Keratinocyte (primary cell): ENCODE measurements at regions not wholly inside any gene's neighbourhood (a gene's known extent, or its start where the extent isn't known, plus 50 kb on each side); places are given as distances from the start of the nearest gene placed in this dataset.

ENCODE experiments used
- DNase-seq: peaks from one replicate; pipeline ENCODE4 v3.0.0-alpha.2; 2011; ENCODE audit warnings: low read depth, missing footprints, low spot score
- FAIRE-seq: peaks from 2 replicates; lab custom pipeline; 2011; peaks lifted over from hg19 to GRCh38; lab: Jason Lieb, UNC
- H2AFZ ChIP-seq: 2 replicates; pipeline ENCODE4 v1.6.0; 2012; ENCODE audit warnings: low read length, control low read depth, inconsistent platforms; ENCODE audit not compliant: control insufficient read depth
- H3K27ac ChIP-seq: 2 replicates; pipeline ENCODE4 v1.5.1; 2011; ENCODE audit warnings: low read length; ENCODE audit not compliant: control insufficient read depth, insufficient read depth
- H3K27me3 ChIP-seq: 3 replicates; pipeline ENCODE4 v1.6.0; 2011; ENCODE audit warnings: low read length; ENCODE audit not compliant: control insufficient read depth, insufficient read depth; ENCODE audit errors: extremely low read depth
- H3K36me3 ChIP-seq, 2 experiments: 2 replicates in 1 of 2; 3 replicates in 1 of 2; pipeline ENCODE4 v1.5.1; 2011; ENCODE audit warnings: low read length in 2 of 2, mild to moderate bottlenecking in 1 of 2; ENCODE audit not compliant: control insufficient read depth in 2 of 2, insufficient read depth in 2 of 2; ENCODE audit errors: extremely low read depth in 1 of 2
- H3K4me1 ChIP-seq: 3 replicates; pipeline ENCODE4 v1.5.1; 2011; ENCODE audit warnings: low read length; ENCODE audit not compliant: control insufficient read depth, insufficient read depth; ENCODE audit errors: extremely low read depth
- H3K4me2 ChIP-seq: 3 replicates; pipeline ENCODE4 v1.6.0; 2011; ENCODE audit warnings: low read depth, low read length; ENCODE audit not compliant: control insufficient read depth, insufficient read depth; ENCODE audit errors: extremely low read depth
- H3K4me3 ChIP-seq, 3 experiments: fragments of 200-600 bp in 1 of 3; sonication (generic) in 1 of 3; 2 replicates in 2 of 3; 3 replicates in 1 of 3; pipeline ENCODE4 v1.5.1; 2011 to 2016; ENCODE audit warnings: low read length in 3 of 3, mild to moderate bottlenecking in 3 of 3, control low read depth in 2 of 3, inconsistent platforms in 1 of 3, low read depth in 1 of 3, mixed read lengths in 1 of 3, mixed run types in 1 of 3, moderate library complexity in 1 of 3; ENCODE audit not compliant: control insufficient read depth in 2 of 3, insufficient read depth in 2 of 3; ENCODE audit errors: extremely low read depth in 1 of 3
- H3K79me2 ChIP-seq: 2 replicates; pipeline ENCODE4 v1.6.0; 2012; ENCODE audit warnings: low read length; ENCODE audit not compliant: control insufficient read depth, insufficient read depth
- H3K9ac ChIP-seq: 3 replicates; pipeline ENCODE4 v1.6.0; 2011; ENCODE audit warnings: low read length; ENCODE audit not compliant: control insufficient read depth, insufficient read depth; ENCODE audit errors: extremely low read depth
- H3K9me1 ChIP-seq: 3 replicates; pipeline ENCODE4 v1.6.0; 2011; ENCODE audit warnings: low read length; ENCODE audit not compliant: control insufficient read depth, insufficient read depth; ENCODE audit errors: extremely low read depth
- H3K9me3 ChIP-seq: 2 replicates; pipeline ENCODE4 v1.5.1; 2012; ENCODE audit warnings: low read depth, low read length; ENCODE audit not compliant: control insufficient read depth
- H4K20me1 ChIP-seq: 3 replicates; pipeline ENCODE4 v1.6.0; 2011; ENCODE audit warnings: low read length; ENCODE audit not compliant: control insufficient read depth, insufficient read depth; ENCODE audit errors: extremely low read depth
- CTCF ChIP-seq, 3 experiments: IDR thresholded peaks in 1 of 3; conservative IDR thresholded peaks in 1 of 3; optimal IDR thresholded peaks in 1 of 3; 2 replicates in 2 of 3; 3 replicates in 1 of 3; pipeline versions ENCODE3 to v1.5.1; 2011; ENCODE audit warnings: low read length in 3 of 3, mild to moderate bottlenecking in 3 of 3, moderate library complexity in 2 of 3, control low read depth in 1 of 3, inconsistent platforms in 1 of 3; ENCODE audit not compliant: insufficient read depth in 2 of 3; ENCODE audit errors: extremely low read depth in 1 of 3
- EZH2 ChIP-seq: IDR thresholded peaks from one replicate; pipeline ENCODE4 v1.6.1; 2012; ENCODE audit warnings: inconsistent platforms, mild to moderate bottlenecking, low read length, moderate library complexity
- dilution Hi-C: fragments of 300-500 bp; cut with MboI; formaldehyde crosslinking; loops from one replicate; pipeline ENCODE4 v1.7.0; 2020; ENCODE audit warnings: low sequenced_read_pairs; ENCODE audit not compliant: extremely low pct_ligation_motif_present

- no peak overlapping the region for H3K9ac ChIP-seq
- no peaks in the 10 kb centered on the region for H4K20me1 ChIP-seq
- no peak overlapping the region for H3K4me3 ChIP-seq
- no peaks in the 10 kb centered on the region for H3K79me2 ChIP-seq
- no peak overlapping the region for H3K27ac ChIP-seq
- FAIRE-seq (no peak), DNase-seq (no peak)
- H3K27me3 ChIP-seq = no peaks in the 10 kb centered on the region
- H3K9me3 ChIP-seq = no peaks in the 10 kb centered on the region
- TF ChIP-seq EZH2 (no peak), CTCF (optimal IDR thresholded peaks at IDR 0.05 in 1 of 3, IDR thresholded peaks at IDR 0.05 in 1 of 3, conservative IDR thresholded peaks at IDR 0.05 in 1 of 3; ENCODE audit: extremely low read depth in 1 of 3, insufficient read depth in 2 of 3, low read length in 3 of 3) (no peak)
- no peaks in the 10 kb centered on the region for H3K36me3 ChIP-seq
- H3K4me1 ChIP-seq = no peaks in the 10 kb centered on the region
- dilution Hi-C loops = no loop called here
- no peak overlapping the region for H3K4me2 ChIP-seq
- no peak overlapping the region for H2AFZ ChIP-seq
- no peaks in the 10 kb centered on the region for H3K9me1 ChIP-seq
These were observed 569.0 kb upstream of the B3GALT2 start for GRCh38 chr1:193755441-193755840.

DNA sequence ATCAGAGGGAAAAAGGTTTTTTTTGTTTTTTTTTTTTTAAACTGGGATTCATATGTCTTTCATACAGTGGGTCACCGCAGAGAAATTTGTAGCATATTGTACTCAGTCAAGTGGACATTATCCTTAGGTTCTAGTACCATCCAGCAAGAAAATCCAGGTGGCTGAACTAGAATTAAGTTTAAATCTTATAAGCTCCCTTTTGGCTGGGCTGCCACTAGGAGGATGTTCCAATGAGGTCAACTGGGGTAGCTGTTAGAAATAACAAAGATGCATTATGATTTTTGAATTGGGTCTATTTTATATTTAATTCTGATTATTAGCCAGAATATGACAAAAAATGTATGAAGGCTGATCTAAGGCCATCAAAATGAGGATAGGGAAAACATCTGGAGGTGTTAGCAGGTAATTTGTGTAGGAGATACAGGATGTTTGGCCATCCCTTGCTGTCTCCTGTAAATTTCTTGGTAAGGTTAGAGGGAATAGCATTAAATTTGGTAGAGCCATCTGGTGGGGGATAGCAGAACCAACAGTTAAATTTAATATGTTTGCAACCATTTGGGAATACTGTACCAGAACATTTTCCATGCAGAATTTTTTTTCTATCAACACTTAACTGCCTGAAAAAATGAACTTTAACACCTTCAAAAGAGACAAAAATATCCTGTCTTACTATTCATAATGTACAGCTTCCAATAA lies 568.5 kb upstream of the B3GALT2 start:
- FAIRE-seq (no peak), DNase-seq (no peak)
- no peak overlapping the region for H3K4me2 ChIP-seq
- H3K4me3 ChIP-seq = no peak overlapping the region
- no peaks in the 10 kb centered on the region for H3K9me3 ChIP-seq
- H3K4me1 ChIP-seq = no peaks in the 10 kb centered on the region
- H2AFZ ChIP-seq = no peak overlapping the region
- H3K27ac ChIP-seq = no peak overlapping the region
- no peaks in the 10 kb centered on the region for H3K79me2 ChIP-seq
- dilution Hi-C loops = no loop called here
- H3K27me3 ChIP-seq = no peaks in the 10 kb centered on the region
- no peaks in the 10 kb centered on the region for H4K20me1 ChIP-seq
- no peaks in the 10 kb centered on the region for H3K36me3 ChIP-seq
- peak in 1 of 3 experiments; percentile 11 for TF ChIP-seq CTCF (optimal IDR thresholded peaks at IDR 0.05 in 1 of 3, IDR thresholded peaks at IDR 0.05 in 1 of 3, conservative IDR thresholded peaks at IDR 0.05 in 1 of 3; ENCODE audit: extremely low read depth in 1 of 3, insufficient read depth in 2 of 3, low read length in 3 of 3)
- TF ChIP-seq EZH2 = no peak
- no peaks in the 10 kb centered on the region for H3K9me1 ChIP-seq
- no peak overlapping the region for H3K9ac ChIP-seq
